NCI-H1092 (cell line): ENCODE measurements at regions not wholly inside any gene's neighbourhood (a gene's known extent, or its start where the extent isn't known, plus 50 kb on each side); places are given as distances from the start of the nearest gene placed in this dataset.

ENCODE experiments used
- DNase-seq: peaks from one replicate; lab custom pipeline; 2025; lab: John Stamatoyannopoulos, UW

DNA sequence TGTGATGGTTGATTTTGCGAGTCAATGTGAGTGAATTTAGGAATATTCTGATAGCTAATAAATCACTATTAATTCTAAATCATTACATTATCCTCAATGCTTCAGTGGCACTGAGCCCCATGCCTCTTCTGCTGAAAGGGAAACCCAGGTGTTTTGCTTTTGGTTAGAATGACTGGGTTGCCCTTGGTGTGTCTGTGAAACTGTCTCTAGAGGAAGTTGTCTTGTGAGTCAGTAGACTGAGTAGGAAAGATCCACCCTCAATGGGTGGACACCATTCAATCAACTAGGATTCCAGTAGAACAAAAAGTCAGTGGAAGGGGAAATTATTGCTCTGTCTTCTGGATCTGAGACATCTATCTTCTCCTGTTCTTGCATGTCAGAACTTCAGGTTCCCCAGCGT is 472.4 kb downstream of the ANKRD7 start:
- DNase-seq = no peak

DNA sequence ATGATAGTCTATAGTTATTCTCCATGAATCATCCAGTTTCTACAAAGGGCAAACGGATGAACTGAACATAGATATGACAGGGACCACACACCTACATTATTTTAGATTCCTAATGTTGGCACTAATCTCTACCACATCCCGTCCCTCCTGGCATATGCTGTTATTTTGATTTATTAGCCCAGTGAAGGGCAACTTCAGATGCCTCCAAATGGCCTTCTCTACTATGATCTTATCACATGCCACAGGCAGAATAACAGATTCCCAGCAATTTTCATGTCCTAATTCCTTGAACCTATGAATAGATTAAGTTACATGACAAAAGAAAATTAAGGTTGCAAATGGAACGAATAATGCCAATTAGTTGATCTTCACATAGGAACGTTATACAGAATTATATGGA is 474.7 kb downstream of the ANKRD7 start:
- DNase-seq = no peak

DNA sequence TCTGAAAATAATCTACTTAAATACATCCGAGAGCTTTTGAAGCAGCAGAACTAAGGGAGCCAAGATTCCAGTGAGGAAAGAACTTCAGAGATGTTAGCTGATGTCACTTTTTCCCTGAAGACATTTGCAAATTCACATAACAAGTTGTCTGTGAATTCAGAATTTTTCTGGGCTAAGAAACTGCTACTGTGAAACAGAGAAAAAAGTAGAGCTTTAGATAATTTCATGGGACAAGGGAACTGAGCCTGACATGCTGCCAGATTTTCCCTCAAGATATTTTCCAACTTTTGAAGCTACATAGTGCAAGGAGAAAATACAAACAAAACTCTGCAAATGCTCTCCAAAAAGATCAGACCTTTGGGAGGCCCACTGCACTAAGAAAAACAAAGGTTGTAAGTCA is 484.2 kb downstream of the ANKRD7 start:
- DNase-seq = no peak

GRCh38 chr7:118711688-118712087 is 487.2 kb downstream of the ANKRD7 start:
- DNase-seq = no peak

DNA sequence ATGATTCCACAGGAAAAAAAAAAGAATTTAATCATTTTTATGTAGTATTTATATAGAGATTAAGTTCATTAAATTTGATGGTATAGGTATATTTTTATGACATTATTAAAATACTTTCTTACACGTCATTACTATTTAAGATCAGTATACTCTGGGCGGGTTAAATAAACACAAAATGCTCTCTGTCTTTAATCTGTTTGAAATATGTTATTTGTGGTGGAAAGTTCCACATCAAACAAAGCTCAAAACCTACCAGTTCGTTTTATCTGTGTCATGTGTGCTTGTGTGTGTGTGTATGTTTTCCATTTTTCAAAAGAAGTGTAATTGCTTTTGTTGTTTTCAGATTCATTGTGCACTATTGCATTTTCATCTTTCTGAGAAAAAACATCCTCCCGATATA is 488.5 kb downstream of the ANKRD7 start:
- DNase-seq = no peak

DNA sequence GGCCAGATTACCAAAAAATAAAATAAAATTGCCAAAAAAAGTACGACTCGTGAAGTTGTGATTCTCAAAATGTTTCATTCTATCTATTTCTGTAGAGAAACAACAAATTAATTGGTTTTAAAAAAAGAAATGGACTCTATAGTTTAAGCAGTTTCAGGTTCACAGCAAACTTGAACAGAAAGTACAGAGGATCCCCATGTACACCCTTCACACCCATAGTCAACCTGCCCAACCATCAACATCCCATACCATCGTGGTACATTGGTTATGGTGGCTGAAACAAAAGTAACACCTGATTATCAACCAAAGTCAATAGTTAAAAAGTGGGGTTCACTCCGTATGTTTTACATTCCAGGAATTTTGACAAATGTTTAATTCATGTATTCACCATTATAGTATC is 496.1 kb downstream of the ANKRD7 start:
- DNase-seq = no peak

GRCh38 chr7:118731854-118732253 is 507.4 kb downstream of the ANKRD7 start:
- DNase-seq = no peak

GRCh38 chr7:118734541-118734940 is 510.0 kb downstream of the ANKRD7 start:
- no peak for DNase-seq

GRCh38 chr7:118735441-118735840 is 510.9 kb downstream of the ANKRD7 start:
- no peak for DNase-seq

DNA sequence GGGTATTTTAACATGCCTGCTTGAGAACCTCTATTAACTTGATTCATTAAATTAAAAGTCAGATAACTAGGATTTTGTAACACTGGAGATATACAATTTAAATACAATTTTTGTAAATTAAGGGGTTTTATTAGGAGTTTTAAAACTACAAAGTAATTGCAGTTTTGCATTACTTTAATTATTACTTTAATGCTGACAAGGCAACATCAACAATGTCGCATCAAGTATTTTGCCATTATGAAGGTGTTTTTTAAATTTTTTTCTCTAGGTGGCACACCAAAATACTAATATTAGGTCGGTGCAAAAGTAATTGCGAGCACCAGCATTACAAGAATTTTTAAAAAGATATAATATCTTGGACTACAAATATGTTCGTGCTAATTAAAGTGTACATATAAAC is 513.4 kb downstream of the ANKRD7 start:
- DNase-seq = no peak

DNA sequence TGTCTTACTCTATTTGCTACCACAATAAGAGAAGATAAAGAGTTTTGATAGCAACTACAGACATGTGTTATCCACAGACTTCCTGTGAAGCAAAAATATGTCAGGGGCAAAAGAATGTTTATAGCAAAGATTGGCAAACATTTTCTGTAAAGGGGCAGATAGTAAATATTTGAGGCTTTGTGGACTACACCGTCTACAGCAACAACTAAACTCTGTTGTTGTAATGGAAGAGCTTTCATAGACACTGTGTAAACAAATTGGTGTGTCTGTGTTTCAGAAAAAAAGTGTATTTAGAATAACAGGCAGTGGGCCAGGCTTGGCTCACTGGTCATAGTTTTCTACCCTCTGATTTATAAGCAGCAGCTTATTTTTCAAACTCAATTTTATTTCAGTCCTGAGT is 521.4 kb downstream of the ANKRD7 start:
- no peak for DNase-seq

GRCh38 chr7:118747473-118747872 is 523.0 kb downstream of the ANKRD7 start:
- no peak for DNase-seq

GRCh38 chr7:118753479-118753878 is 529.0 kb downstream of the ANKRD7 start:
- no peak for DNase-seq

DNA sequence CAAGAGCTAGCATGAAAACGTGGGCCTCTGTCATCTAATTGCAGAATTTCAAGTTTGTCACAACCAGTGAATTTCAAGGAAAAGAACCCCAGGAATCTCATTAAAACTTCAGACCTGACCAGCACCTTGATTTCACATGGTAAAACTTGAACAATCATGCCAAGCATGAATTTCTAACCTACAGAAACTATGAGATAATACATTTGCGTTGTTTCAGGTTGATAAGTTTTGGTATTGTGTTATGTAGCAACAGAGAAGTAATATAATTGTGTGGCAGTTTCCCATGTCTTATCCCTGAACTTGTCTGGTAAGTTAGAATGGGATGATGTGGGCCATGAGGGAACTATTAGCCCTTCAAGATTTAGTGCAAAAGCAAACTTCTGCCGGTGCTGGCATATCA is 530.1 kb downstream of the ANKRD7 start:
- DNase-seq = no peak

GRCh38 chr7:118755067-118755625 is 530.6 kb downstream of the ANKRD7 start:
- no peak for DNase-seq

GRCh38 chr7:118757066-118757465 is 532.6 kb downstream of the ANKRD7 start:
- no peak for DNase-seq

- DNase-seq = no peak
These were observed 534.1 kb downstream of the ANKRD7 start for GRCh38 chr7:118758582-118758981.

- no peak for DNase-seq
These were observed 535.4 kb downstream of the ANKRD7 start for GRCh38 chr7:118759921-118760320.

GRCh38 chr7:118762451-118762850 is 537.9 kb downstream of the ANKRD7 start:
- DNase-seq = no peak

DNA sequence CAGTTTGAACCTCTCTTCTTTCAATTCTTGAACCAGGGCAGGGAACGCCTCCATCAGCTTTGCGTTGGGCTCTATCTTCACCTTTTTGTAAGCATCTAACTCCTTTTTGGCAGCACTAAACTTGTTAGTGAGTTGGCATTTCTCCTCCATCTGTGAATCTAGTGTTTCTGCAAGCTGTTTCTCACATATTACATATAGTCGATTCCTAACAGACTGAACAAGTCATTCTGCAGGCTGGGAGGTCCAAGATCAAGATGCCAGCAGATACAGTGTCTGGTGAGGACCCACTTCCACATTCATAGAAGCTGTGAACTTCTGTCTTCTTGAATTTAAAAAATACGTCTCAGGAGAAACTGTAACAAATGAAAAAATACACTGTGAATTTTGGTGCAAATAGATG is 539.7 kb downstream of the ANKRD7 start:
- DNase-seq = no peak

DNA sequence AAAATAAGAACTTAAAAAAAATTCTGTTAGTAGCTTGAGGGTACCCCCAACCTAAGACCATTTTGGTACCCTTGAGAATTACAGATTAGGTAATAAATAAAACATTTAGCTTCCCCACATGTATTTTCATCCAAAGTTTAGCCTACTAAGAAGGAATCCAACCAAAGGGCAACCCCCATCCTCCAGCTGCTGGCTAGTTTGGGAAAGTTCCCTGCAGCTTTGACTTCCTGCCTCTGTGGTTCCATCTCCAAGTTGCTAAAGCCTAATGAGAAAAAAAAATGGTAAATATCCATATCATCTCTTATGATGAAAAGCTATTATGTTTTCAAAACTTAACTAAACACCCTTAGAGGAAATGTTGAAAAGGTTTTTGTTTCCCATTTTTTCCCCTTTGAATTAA is 547.2 kb downstream of the ANKRD7 start:
- DNase-seq = no peak

- DNase-seq = no peak
These were observed 552.8 kb downstream of the ANKRD7 start for GRCh38 chr7:118777308-118777707.

- no peak for DNase-seq
These were observed 568.2 kb downstream of the ANKRD7 start for GRCh38 chr7:118792682-118793081.

- no peak for DNase-seq
These were observed 569.1 kb downstream of the ANKRD7 start for GRCh38 chr7:118793582-118793981.

GRCh38 chr7:118794419-118794818 is 569.9 kb downstream of the ANKRD7 start:
- DNase-seq = no peak
